ENCODE measurements at regions not wholly inside any gene's neighbourhood (a gene's known extent, or its start where the extent isn't known, plus 50 kb on each side); places are given as distances from the start of the nearest gene placed in this dataset.
"Not testable (repeated sequence)": the region's sequence is repeated elsewhere in the genome, so short reads cannot be mapped to it uniquely, and the experiment has no call there.

DNA sequence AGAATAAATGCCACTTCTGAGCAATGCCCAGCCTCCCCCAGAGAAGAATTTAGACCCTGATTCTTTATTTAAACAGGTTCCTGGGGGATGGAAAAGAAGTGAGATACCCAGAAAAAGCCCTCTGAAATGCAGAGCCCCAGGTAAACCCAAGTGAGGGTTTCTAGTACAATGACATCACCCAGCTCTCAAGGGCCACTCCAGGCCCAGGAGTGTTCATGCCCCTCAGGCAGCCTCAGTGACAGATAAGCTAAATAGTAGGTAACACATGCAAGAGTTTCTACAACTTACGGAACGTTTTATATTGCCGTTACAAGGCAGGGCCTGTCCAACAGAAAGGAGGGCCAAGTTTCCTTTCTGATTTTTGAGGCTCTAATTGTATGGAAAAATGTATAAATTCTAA is 683.7 kb upstream of the SALL1 start:
- Mint-ChIP-seq H3K36me3 (no peaks in the 10 kb centered on the region), H3K27ac (no peak overlapping the region), H3K4me3 (no peak overlapping the region), H3K27me3 (no peaks in the 10 kb centered on the region), H3K4me1 (no peaks in the 10 kb centered on the region), H3K9me3 (peaks cover 2 to 7% of the 10 kb centered on the region in 2 donors)
- ATAC-seq (replicated peaks): no peak
- DNase-seq: no peak

DNA sequence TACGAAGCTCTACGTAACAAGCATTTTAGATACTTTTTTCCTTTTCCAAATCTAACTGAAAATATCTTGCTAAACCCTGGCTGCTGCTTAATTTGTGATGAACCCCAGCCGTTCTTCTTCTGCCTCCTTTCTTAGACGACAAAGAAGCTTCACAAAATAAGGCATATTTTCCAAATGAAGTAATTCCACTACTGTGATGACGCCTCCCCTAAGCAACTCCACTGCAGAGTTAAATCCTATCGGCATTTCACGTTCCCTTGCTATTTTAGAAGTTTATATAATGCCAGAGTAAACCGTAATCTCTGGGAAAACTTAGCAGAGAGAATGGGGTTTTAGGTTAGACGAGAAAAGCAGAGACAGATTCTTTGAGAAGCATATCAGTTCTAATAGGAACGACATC is 683.1 kb upstream of the SALL1 start:
- Mint-ChIP-seq H3K4me3 (no peak overlapping the region), H3K4me1 (no peaks in the 10 kb centered on the region), H3K36me3 (no peaks in the 10 kb centered on the region), H3K27ac (no peak overlapping the region), H3K27me3 (no peaks in the 10 kb centered on the region), H3K9me3 (peaks cover 2 to 7% of the 10 kb centered on the region in 2 donors)
- DNase-seq: no peak
- no peak for ATAC-seq (replicated peaks)

DNA sequence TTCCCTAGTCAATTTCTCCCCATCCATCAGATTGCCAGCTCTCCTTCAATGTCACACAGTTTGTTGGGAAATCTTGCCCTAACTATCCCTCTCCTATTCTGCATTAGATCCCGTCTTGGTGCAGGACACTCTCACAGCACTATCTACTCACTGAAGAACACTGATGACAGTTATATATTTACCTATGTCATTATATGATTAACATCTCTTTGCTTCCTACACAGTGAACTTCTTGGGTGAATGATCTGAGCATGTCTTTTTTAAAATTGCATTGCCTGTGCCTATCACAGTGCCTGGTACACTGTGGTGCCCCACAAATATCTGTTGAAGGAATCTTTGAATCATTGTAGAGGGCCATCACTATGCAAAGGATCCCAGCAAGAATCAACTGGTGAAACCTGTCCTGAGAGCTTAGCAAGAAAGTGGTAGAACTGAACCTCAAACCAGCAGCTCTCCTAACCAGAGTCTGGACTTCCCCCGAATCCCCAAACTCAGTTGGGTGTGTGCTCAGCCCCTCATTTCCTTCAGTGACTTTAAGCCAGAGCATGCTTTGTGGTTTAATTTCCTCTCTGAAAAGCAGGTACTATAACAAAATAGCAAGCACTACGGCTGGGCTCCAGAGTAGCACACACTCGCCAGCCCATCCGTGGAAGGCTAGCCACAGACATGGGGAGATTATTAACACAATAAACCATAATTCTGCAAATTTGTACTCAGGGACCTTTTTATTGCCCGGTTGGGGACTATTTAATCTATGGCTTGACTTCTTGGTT is 680.7 kb upstream of the SALL1 start:
- Mint-ChIP-seq H3K4me1 (no peaks in the 10 kb centered on the region), H3K27me3 (no peaks in the 10 kb centered on the region), H3K9me3 (peaks cover 2 to 7% of the 10 kb centered on the region in 2 donors), H3K36me3 (no peaks in the 10 kb centered on the region), H3K27ac (no peak overlapping the region), H3K4me3 (no peak overlapping the region)
- no peak for ATAC-seq (replicated peaks)
- DNase-seq: no peak

GRCh38 chr16:51831034-51831433 is 680.0 kb upstream of the SALL1 start:
- H3K9me3 Mint-ChIP-seq; ATAC-seq (replicated peaks); H3K36me3 Mint-ChIP-seq; H3K4me3 Mint-ChIP-seq; DNase-seq; H3K4me1 Mint-ChIP-seq; H3K27ac Mint-ChIP-seq; H3K27me3 Mint-ChIP-seq: not testable (repeated sequence)

GRCh38 chr16:51825779-51826178 is 674.7 kb upstream of the SALL1 start:
- H3K4me3 Mint-ChIP-seq: no peak overlapping the region
- H3K27me3 Mint-ChIP-seq: no peaks in the 10 kb centered on the region
- ATAC-seq (replicated peaks): no peak
- DNase-seq: no peak
- no peaks in the 10 kb centered on the region for H3K4me1 Mint-ChIP-seq
- no peaks in the 10 kb centered on the region for H3K36me3 Mint-ChIP-seq
- H3K27ac Mint-ChIP-seq: no peak overlapping the region
- H3K9me3 Mint-ChIP-seq: peaks cover 2 to 3% of the 10 kb centered on the region in 2 donors

GRCh38 chr16:51822471-51822870 is 671.4 kb upstream of the SALL1 start:
- no peak for DNase-seq
- peaks cover 0 to 2% of the 10 kb centered on the region in 2 donors for H3K9me3 Mint-ChIP-seq
- peaks cover 0 to 6% of the 10 kb centered on the region in 2 donors for H3K27me3 Mint-ChIP-seq
- no peaks in the 10 kb centered on the region for H3K36me3 Mint-ChIP-seq
- no peak overlapping the region for H3K27ac Mint-ChIP-seq
- no peaks in the 10 kb centered on the region for H3K4me1 Mint-ChIP-seq
- no peak overlapping the region for H3K4me3 Mint-ChIP-seq
- ATAC-seq (replicated peaks): peak in 1 of 2 donors; percentile 33

- H3K36me3 Mint-ChIP-seq: no peaks in the 10 kb centered on the region
- H3K4me1 Mint-ChIP-seq: no peaks in the 10 kb centered on the region
- DNase-seq: no peak
- H3K27me3 Mint-ChIP-seq: peaks cover 0 to 6% of the 10 kb centered on the region in 2 donors
- ATAC-seq (replicated peaks): no peak
- no peak overlapping the region for H3K4me3 Mint-ChIP-seq
- peaks cover 0 to 2% of the 10 kb centered on the region in 2 donors for H3K9me3 Mint-ChIP-seq
- no peak overlapping the region for H3K27ac Mint-ChIP-seq
These were observed 670.5 kb upstream of the SALL1 start for GRCh38 chr16:51821527-51821926.

DNA sequence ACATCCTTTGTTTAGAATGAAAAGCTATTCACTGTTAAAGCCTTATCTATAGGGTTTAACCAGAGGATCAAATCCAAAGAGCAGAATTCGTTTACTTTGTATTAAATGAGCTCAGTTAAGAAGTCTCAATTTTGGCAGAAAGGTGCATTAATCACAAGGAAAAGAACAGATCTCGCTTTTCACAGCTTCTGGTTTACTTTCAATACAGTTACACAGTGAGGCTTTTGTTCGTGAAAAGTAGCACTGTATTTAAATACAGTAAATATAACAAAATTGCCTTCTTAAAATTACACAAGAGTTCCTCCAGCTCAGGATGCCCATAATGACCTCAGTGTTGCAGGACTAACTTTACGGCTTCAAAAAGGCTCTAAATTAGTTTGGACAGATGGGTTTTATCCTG is 669.1 kb upstream of the SALL1 start:
- H3K27ac Mint-ChIP-seq: no peak overlapping the region
- no peak for ATAC-seq (replicated peaks)

DNA sequence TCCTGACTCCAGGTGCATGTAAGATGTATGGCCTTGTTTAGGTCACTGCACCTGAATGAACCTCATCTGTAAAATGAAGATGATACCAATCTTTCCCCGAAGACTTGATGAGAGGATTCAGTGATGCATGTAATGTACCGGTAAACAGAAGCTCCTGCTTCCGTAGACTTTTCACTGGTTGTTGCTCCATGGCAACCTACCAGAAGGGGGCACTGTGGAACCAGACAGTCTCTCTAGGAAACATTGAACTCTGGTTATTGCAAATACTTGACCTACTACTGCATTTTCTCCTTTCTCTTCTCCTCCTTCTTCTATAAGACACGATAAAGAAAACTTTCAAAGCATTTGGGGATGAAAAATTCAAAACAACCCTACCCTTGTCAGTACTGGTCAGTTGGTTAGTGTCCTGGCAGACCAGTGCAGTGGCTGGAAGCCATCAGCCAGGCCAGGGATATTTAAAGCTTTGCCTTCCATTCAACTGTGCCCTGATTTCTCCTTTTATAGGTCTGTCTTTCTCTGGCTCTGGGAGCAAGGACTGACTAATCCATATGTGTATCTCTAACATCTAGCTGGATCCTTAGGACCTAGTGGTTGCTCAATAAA is 667.4 kb upstream of the SALL1 start:
- Mint-ChIP-seq H3K4me3 (no peak overlapping the region), H3K4me1 (no peaks in the 10 kb centered on the region), H3K9me3 (peaks cover 5 to 6% of the 10 kb centered on the region in 2 donors), H3K27me3 (peaks cover 0 to 6% of the 10 kb centered on the region in 2 donors), H3K27ac (no peak overlapping the region), H3K36me3 (no peaks in the 10 kb centered on the region)
- no peak for ATAC-seq (replicated peaks)
- DNase-seq: no peak

More for the DNA sequence above, 669.1 kb upstream of the SALL1 start:
- H3K9me3 Mint-ChIP-seq: peaks cover 0 to 2% of the 10 kb centered on the region in 2 donors
- H3K27me3 Mint-ChIP-seq: peaks cover 0 to 6% of the 10 kb centered on the region in 2 donors
- H3K4me1 Mint-ChIP-seq: no peaks in the 10 kb centered on the region
- no peak overlapping the region for H3K4me3 Mint-ChIP-seq
- H3K36me3 Mint-ChIP-seq: no peaks in the 10 kb centered on the region
- DNase-seq: no peak

DNA sequence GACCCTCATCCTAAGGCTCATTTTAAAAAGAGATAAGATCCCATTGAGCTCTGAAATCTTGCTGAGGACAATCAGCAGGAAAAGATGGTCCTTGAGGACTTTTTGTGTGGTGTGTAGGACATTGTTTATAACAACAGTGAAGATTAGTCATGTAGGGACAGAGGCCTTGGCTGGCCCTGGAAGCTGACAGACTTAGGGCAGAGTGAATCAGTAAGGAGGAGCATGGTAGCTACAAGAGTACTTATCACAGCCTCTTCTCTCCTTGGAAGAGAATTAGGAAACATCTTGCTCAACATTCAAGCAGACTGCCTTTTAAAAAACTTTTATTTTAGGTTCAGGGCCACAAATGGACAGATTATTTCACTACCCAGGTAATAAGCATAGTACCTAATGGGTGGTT is 665.9 kb upstream of the SALL1 start:
- H3K27ac Mint-ChIP-seq: no peak overlapping the region
- DNase-seq: no peak
- no peak for ATAC-seq (replicated peaks)
- no peak overlapping the region for H3K4me3 Mint-ChIP-seq
- H3K36me3 Mint-ChIP-seq: no peaks in the 10 kb centered on the region
- peaks cover 0 to 6% of the 10 kb centered on the region in 2 donors for H3K27me3 Mint-ChIP-seq
- H3K9me3 Mint-ChIP-seq: peaks cover 8 to 9% of the 10 kb centered on the region in 2 donors
- H3K4me1 Mint-ChIP-seq: no peaks in the 10 kb centered on the region

DNA sequence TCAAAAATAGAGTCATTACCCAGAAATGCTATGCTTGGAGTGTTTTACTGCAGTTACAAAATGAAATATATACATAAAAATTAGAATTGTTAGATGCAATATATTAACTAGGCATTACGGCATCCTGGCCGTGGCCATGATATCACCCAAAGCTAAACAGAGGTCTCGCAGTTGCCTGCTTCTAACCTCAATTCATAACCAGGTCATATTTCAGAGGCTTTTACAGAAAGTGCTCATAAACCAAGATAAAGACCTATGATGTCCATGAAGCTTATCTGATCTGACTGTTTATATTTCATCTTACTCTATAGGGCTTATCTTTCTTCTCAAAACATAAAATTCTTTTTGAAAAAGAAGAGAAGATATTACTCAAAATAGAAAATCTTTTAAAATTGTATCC is 664.5 kb upstream of the SALL1 start:
- Mint-ChIP-seq H3K9me3 (peaks cover 8 to 9% of the 10 kb centered on the region in 2 donors), H3K27me3 (peaks cover 0 to 6% of the 10 kb centered on the region in 2 donors), H3K27ac (no peak overlapping the region), H3K36me3 (no peaks in the 10 kb centered on the region), H3K4me1 (no peaks in the 10 kb centered on the region), H3K4me3 (no peak overlapping the region)
- DNase-seq (no peak), ATAC-seq (replicated peaks) (no peak)

DNA sequence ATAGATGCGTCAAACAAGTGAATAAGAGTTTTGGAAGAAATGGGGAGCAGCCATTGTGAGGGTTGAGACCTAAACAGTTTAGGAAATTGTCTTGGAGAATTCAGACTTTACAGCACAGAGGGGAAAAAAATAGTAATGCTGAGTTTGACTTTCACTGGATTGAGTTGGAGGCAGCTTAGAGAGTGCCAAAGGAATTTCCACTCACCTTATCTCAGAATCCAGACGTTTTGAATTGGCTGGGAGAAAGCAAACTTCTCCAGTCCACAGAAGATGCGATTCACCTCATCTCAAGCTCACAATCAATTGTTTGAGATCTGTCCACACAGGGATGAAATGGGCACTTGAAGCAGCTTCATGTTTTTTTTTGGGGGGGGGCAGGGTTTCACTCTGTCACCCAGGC is 663.5 kb upstream of the SALL1 start:
- Mint-ChIP-seq H3K4me3 (no peak overlapping the region), H3K4me1 (no peaks in the 10 kb centered on the region), H3K27ac (no peak overlapping the region), H3K9me3 (peaks cover 8 to 9% of the 10 kb centered on the region in 2 donors), H3K36me3 (no peaks in the 10 kb centered on the region), H3K27me3 (peaks cover 0 to 6% of the 10 kb centered on the region in 2 donors)
- DNase-seq (no peak), ATAC-seq (replicated peaks) (no peak)

- peaks cover 0 to 4% of the 10 kb centered on the region in 2 donors for H3K27me3 Mint-ChIP-seq
- peaks cover 8 to 9% of the 10 kb centered on the region in 2 donors for H3K9me3 Mint-ChIP-seq
- no peaks in the 10 kb centered on the region for H3K36me3 Mint-ChIP-seq
- no peak overlapping the region for H3K4me3 Mint-ChIP-seq
- H3K4me1 Mint-ChIP-seq: no peaks in the 10 kb centered on the region
- no peak overlapping the region for H3K27ac Mint-ChIP-seq
- DNase-seq: no peak
- ATAC-seq (replicated peaks): no peak
These were observed 662.5 kb upstream of the SALL1 start for GRCh38 chr16:51813609-51814008.

- H3K4me3 Mint-ChIP-seq: no peak overlapping the region
- H3K4me1 Mint-ChIP-seq: no peaks in the 10 kb centered on the region
- DNase-seq (no peak), ATAC-seq (replicated peaks) (no peak)
- no peaks in the 10 kb centered on the region for H3K36me3 Mint-ChIP-seq
- H3K27ac Mint-ChIP-seq: no peak overlapping the region
- no peaks in the 10 kb centered on the region for H3K27me3 Mint-ChIP-seq
- peaks cover 6 to 11% of the 10 kb centered on the region in 2 donors for H3K9me3 Mint-ChIP-seq
These were observed 661.9 kb upstream of the SALL1 start for GRCh38 chr16:51812945-51813344.

DNA sequence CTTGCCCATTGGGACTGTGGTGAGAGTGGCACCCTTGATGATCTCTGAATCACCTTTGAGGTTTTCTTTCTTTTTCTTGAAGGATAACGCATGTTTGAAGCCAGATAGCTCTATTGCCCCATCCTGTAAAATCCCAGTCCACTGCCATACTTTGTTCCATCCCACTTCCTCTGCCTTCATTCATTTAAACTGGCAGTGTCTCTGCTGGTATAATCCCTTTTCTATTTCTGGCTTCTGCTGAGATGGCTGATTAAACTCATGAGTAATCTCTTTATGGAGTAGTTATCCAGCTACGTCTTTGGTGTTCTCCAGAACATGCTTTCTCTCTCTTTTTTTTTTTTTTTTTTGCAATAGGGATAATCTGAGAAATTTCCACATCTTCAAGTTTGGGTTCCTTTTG is 656.5 kb upstream of the SALL1 start:
- no peaks in the 10 kb centered on the region for H3K4me1 Mint-ChIP-seq
- no peak overlapping the region for H3K27ac Mint-ChIP-seq
- peaks cover 0 to 7% of the 10 kb centered on the region in 2 donors for H3K9me3 Mint-ChIP-seq
- DNase-seq: no peak
- H3K4me3 Mint-ChIP-seq: no peak overlapping the region
- no peaks in the 10 kb centered on the region for H3K36me3 Mint-ChIP-seq
- ATAC-seq (replicated peaks): no peak
- H3K27me3 Mint-ChIP-seq: no peaks in the 10 kb centered on the region
